ENCODE measurements at regions not wholly inside any gene's neighbourhood (a gene's known extent, or its start where the extent isn't known, plus 50 kb on each side); places are given as distances from the start of the nearest gene placed in this dataset.
A peak's percentile ranks its signal among the peaks of the same experiment; 100 is the strongest.

- Histone ChIP-seq H3K27me3 (no peaks in the 10 kb centered on the region), H3K36me3 (no peaks in the 10 kb centered on the region), H3K9me3 (no peaks in the 10 kb centered on the region), H3K27ac (no peak overlapping the region), H3K4me3 (no peak overlapping the region), H3K4me1 (no peaks in the 10 kb centered on the region)
- intact Hi-C loops (cut with DNase I) = no loop called here
- DNase-seq = no peak
- no peak for TF ChIP-seq CTCF (IDR thresholded peaks at IDR 0.05)
- TF ChIP-seq POLR2A (IDR thresholded peaks at IDR 0.05) = no peak
- no peak for ATAC-seq
- whole genome bisulfite sequencing, 4 donors = 82 to 88% (median 85%) methylated on average over 3 of the region's 3 CpGs
Observed at GRCh38 chr18:39241534-39241933, 1675.9 kb upstream of the CELF4 start.

GRCh38 chr18:39238981-39239660 is 1673.5 kb upstream of the CELF4 start:
- Histone ChIP-seq H3K9me3 (peaks cover 0 to 3% (median 0%) of the 10 kb centered on the region in 12 donors), H3K27ac (no peak overlapping the region), H3K4me1 (no peaks in the 10 kb centered on the region), H3K27me3 (no peaks in the 10 kb centered on the region), H3K36me3 (no peaks in the 10 kb centered on the region), H3K4me3 (no peak overlapping the region)
- intact Hi-C loops (cut with DNase I) = no loop called here
- DNase-seq (no peak), ATAC-seq (no peak)
- TF ChIP-seq POLR2A (IDR thresholded peaks at IDR 0.05) (no peak), CTCF (IDR thresholded peaks at IDR 0.05) (no peak)
- WGBS, 4 donors = 70 to 80% (median 76%) methylated on average over 5 of the region's 5 CpGs

- H3K27me3 ChIP-seq = no peaks in the 10 kb centered on the region
- ATAC-seq (no peak), DNase-seq (peak in 1 of 5 donors; percentile 45)
- WGBS, 4 donors = 93 to 97% (median 94%) methylated on average over 12 to 19 of the region's 19 CpGs
- H3K4me3 ChIP-seq = no peak overlapping the region
- no peaks in the 10 kb centered on the region for H3K36me3 ChIP-seq
- no peak overlapping the region for H3K27ac ChIP-seq
- TF ChIP-seq CTCF (IDR thresholded peaks at IDR 0.05) (no peak), POLR2A (IDR thresholded peaks at IDR 0.05) (no peak)
- H3K4me1 ChIP-seq = no peaks in the 10 kb centered on the region
- intact Hi-C loops (cut with DNase I) = no loop called here
- H3K9me3 ChIP-seq = peaks cover 0 to 3% (median 0%) of the 10 kb centered on the region in 12 donors
Observed at GRCh38 chr18:39235118-39235719, 1669.6 kb upstream of the CELF4 start.

- Histone ChIP-seq H3K27me3 (no peaks in the 10 kb centered on the region), H3K4me3 (no peak overlapping the region), H3K36me3 (no peaks in the 10 kb centered on the region), H3K4me1 (no peaks in the 10 kb centered on the region), H3K27ac (no peak overlapping the region), H3K9me3 (peaks cover 0 to 3% (median 0%) of the 10 kb centered on the region in 12 donors)
- ATAC-seq (no peak), DNase-seq (no peak)
- intact Hi-C loops (cut with DNase I) = no loop called here
- TF ChIP-seq POLR2A (IDR thresholded peaks at IDR 0.05) (no peak), CTCF (IDR thresholded peaks at IDR 0.05) (no peak)
- 67 to 92% (median 77%) methylated on average over 7 to 8 of the region's 8 CpGs for WGBS, 4 donors
Observed at GRCh38 chr18:39232937-39233336, 1667.3 kb upstream of the CELF4 start.
